Hindlimb muscle (tissue), 1 donor: ENCODE measurements at regions not wholly inside any gene's neighbourhood (a gene's known extent, or its start where the extent isn't known, plus 50 kb on each side); places are given as distances from the start of the nearest gene placed in this dataset.

Experiments used
- DNase-seq: peaks from one replicate; pipeline ENCODE4 v3.0.0-alpha.2; 2013

- no peak for DNase-seq
Observed at GRCh38 chr3:147864754-147865354, 455.7 kb downstream of the ZIC1 start.

DNA sequence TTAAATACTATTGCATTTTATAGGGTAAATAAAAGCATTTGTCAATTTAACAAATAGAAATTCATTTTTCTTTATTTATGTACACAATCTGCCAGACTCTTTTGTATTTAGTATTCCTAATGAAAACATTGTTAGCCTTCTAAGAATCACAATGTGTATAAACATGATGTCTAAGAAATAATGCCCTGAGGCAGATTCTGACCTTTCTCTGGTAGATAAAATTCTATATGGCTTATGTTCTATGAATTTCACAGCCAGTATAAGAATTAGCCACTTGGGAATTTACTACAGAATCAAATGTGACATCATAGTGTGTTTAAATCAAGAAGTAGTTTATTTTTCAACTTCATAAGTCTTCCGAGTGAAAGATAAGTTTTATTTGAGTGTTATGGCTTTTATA lies 457.4 kb downstream of the ZIC1 start:
- DNase-seq, result no peak

GRCh38 chr3:147872568-147872967 lies 463.4 kb downstream of the ZIC1 start:
- DNase-seq, result no peak

GRCh38 chr3:147875498-147875897 lies 466.3 kb downstream of the ZIC1 start:
- DNase-seq, result no peak

GRCh38 chr3:147881933-147882332 lies 472.8 kb downstream of the ZIC1 start:
- no peak for DNase-seq

DNA sequence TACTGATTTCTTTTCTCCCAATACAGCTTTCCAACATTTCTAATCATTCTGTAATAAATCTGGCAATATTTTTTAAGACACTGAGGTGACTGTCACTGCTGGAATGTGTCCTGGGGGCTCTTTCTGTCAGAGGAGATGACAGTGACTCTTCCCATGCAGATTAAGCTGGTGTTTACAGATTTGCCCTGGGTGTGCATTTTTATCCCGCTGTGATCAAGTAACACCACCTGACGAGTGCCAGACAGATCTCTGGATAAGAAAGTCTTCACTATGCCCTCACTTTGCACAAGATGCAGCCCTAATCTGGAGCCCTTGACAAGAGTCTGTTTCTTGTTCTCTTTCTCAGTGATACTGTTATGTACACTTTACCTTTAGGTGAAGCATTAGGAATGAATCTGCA lies 477.7 kb downstream of the ZIC1 start:
- no peak for DNase-seq

DNA sequence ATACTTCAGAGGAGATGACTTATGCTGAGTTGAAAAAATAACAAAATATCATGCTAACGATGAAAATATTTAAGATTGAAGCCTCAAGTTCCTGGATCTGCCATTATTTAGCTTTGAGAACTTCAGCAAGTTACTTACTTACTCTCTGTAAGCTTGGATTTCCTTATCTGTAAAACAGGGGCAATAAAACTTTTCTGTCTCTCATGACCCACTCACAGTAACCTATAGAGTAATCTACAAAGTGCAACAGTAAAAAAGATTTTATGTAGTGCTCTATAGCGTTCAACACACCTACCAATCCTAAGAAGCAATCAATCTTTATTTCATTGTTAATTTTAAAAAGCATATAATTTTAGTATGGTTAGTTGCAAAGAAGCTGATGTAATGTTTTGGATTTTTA lies 478.6 kb downstream of the ZIC1 start:
- no peak for DNase-seq

- DNase-seq, result no peak
Observed at GRCh38 chr3:147890114-147890513, 480.9 kb downstream of the ZIC1 start.

DNA sequence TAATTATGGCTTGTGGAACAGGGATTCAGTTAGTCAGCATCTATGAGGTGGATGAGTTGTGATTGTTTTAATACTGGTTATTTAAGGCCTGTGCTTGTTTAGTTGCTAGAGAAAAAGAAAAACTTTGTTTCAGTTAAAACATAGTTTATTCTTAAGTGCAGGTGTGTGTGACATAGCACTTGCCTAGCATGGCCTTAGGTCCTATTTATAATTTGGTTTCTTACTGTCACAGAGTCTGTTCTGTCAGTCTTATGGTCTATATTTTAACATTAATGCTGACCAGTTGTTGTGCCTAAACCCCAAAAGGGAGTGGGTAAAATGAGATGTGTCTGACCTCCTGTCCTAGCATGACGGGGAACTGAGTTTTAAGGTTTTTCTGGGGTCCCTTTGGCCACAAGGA lies 486.3 kb downstream of the ZIC1 start:
- no peak for DNase-seq

DNA sequence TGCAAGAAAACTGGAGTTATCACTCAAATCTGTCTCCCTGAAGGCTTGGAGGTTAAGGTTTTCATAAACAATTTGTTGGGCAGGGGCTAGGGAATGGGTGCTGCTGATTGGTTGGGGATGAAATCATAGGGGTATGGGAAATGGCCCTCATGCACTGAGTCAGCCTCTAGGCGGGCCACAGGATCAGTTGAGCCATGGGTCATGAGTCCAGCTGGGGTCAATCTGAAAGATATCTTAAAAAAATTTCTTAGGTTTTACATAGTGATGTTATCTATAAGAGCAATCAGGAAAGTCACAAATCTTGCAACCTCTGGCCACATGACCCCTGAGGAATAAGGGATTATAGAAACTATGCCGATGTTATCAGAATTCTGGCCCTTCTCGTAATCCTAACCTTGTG lies 491.7 kb downstream of the ZIC1 start:
- DNase-seq, result no peak

GRCh38 chr3:147903026-147903425 lies 493.9 kb downstream of the ZIC1 start:
- DNase-seq, result no peak

GRCh38 chr3:147904421-147904820 lies 495.3 kb downstream of the ZIC1 start:
- no peak for DNase-seq

- DNase-seq, result no peak
Observed at GRCh38 chr3:147906285-147906684, 497.1 kb downstream of the ZIC1 start.

GRCh38 chr3:147914532-147914931 lies 505.4 kb downstream of the ZIC1 start:
- no peak for DNase-seq

- DNase-seq, result no peak
Observed at GRCh38 chr3:147915057-147915456, 505.9 kb downstream of the ZIC1 start.

DNA sequence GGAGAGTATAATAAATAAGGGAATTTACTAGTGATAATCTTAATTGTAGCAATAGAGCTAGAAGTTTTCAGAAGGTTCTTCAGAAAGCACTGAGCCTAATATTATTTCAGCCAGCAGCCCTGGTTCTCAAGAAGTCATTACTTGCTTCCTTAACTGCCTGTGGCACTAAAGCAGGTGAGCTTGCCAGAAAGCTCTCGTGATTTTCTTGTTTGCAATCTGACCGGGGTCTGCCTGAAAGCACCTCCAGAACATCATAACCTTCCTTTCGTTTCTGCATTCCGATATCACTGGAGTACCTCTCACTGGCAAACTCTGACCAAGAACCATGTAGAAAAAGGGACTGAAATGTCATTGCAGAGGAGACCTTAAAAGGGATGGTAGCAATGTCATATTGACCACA lies 510.3 kb downstream of the ZIC1 start:
- no peak for DNase-seq

DNA sequence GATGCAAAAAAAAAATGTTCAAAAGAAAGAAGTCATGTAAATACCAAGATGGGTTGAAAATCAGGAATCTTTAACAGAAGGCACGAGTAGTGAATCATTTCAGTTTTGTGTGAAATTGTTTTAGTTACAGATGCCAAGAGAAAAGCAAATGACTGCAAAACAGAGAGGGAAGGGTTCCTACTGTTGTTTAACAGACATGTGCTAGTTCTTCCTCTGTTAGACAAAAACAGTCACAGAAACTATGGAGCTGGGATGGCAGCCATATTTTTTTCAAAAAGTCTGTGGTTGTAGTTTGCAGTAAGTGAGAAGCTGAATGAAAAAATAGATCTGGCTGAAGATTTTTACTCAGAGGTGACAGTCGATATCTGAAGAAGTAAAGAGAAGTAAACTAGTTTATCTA lies 511.9 kb downstream of the ZIC1 start:
- DNase-seq, result peak; percentile 47

- no peak for DNase-seq
Observed at GRCh38 chr3:147924755-147925154, 515.6 kb downstream of the ZIC1 start.

GRCh38 chr3:147925272-147925671 lies 516.1 kb downstream of the ZIC1 start:
- DNase-seq, result no peak

DNA sequence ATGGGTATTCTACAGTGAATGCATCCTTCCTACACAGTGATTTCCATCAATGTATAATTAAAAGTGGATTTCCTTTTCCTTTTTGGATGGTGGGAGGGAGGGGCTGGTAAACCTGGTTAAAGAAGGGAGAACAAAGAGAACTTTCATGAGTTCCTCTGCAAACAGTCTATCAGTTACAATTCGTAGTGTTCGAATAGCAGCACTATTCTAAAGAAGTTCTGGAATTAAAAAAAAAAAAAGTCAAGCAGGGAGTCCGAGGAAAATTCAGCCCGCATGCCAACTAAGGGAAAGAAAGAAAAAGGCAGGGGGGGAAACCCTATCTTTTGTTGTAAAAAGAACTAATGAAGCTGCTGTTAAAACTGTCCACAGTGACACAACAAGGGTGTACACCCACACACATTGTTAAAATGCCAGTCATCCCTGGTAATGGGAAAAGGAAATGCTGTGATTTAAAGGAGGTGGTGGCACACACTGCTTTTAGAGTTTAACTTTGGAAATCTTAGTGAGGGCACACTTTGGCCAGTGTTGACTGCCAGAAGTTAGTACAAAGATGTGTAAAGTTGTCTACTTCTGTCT lies 521.2 kb downstream of the ZIC1 start:
- no peak for DNase-seq

DNA sequence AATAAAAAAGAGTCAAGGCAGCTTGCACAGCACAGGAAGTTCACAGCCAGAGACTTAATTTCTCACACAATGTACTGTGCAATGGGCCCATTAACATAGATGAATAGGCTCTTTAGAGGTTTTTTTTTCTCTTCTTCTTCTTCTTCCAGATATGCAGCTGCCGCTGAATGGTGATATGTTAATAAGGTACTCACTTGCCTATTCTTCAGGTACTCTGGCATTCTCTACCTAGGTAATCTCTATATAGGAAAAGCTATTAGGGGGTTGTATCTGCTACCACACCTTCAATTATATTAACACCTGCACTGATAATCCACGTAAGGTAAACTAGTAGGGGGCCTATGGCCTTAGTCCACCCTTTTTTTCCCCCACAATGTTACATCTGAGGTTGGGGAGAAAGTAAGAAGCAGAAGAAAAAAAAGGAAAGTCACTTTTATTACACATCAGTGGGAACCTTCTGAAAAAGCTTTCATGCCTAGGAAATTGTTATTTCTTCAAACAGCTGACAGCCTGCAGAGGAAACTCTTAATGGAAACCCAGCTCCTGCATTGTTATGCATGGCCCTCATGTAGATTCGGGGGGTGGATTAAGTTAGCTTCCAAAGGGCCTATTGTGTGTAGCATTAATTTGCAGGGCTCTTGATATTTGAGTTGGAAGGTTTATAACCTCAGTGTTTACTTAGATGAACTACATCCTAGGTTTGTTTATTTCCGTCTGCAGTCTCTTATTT lies 525.5 kb downstream of the ZIC1 start:
- no peak for DNase-seq

GRCh38 chr3:147937341-147937740 lies 528.2 kb downstream of the ZIC1 start:
- no peak for DNase-seq

DNA sequence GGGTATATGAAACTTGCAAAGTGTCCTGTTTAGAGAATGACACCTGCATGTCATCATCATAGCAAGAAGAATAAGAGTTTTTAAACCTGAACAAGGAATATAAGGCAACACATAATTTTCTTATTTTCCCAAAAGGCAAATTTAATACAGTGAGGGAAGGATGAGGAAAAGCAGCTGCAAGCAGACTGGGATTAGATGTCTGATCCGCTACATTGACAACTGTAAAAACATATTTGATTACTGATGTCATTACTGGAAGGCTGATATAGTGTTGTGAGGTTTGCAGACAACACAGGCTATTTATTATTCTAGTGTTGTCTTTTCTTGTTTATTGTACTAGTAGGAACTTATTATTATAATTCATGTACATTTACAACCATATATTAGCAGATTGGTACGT lies 528.7 kb downstream of the ZIC1 start:
- DNase-seq, result no peak

DNA sequence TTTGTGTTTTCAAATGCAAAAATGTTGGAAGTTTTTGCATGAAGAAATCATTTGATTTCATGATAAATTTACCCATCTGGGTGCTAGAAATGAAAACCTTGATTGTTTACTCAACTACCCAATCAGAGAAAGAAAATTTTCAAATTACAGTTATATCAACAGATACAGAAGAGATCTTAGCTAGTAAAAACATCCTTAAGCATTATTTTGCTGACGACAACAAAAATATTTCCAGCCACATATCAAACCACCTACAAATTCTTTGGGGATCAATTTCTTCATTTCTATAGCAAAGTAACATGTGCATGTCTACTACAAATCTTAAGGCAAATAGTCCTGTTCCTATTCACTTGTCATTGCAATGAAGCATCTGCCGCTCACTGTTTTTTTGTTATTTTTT lies 530.3 kb downstream of the ZIC1 start:
- DNase-seq, result no peak
